ENCODE measurements at regions not wholly inside any gene's neighbourhood (a gene's known extent, or its start where the extent isn't known, plus 50 kb on each side); places are given as distances from the start of the nearest gene placed in this dataset.

- intact Hi-C loops (cut with micrococcal nuclease) = no loop called here
- Mint-ChIP-seq H3K4me1 (ENCODE audit: low read depth) (no peaks in the 10 kb centered on the region), H3K9me3 (no peaks in the 10 kb centered on the region), H3K27ac (no peak overlapping the region), H3K27me3 (ENCODE audit: low read depth) (peaks cover 5% of the 10 kb centered on the region), H3K36me3 (ENCODE audit: low read depth) (no peaks in the 10 kb centered on the region), H3K4me3 (ENCODE audit: low read depth) (no peak overlapping the region)
- DNase-seq (ENCODE audit: low spot score) = no peak
Measured at GRCh38 chr3:124101643-124102042, 109.7 kb upstream of the ROPN1 start.

GRCh38 chr3:124107104-124107890, 115.4 kb upstream of the ROPN1 start:
- Mint-ChIP-seq H3K4me1 (ENCODE audit: low read depth) (no peaks in the 10 kb centered on the region), H3K27me3 (ENCODE audit: low read depth) (peaks cover under 1% of the 10 kb centered on the region), H3K27ac (no peak overlapping the region), H3K9me3 (no peaks in the 10 kb centered on the region), H3K4me3 (ENCODE audit: low read depth) (no peak overlapping the region), H3K36me3 (ENCODE audit: low read depth) (no peaks in the 10 kb centered on the region)
- intact Hi-C loops (cut with micrococcal nuclease) = no loop called here
- no peak for DNase-seq (ENCODE audit: low spot score)

GRCh38 chr3:124108446-124108845, 116.5 kb upstream of the ROPN1 start:
- DNase-seq (ENCODE audit: low spot score) = no peak
- Mint-ChIP-seq H3K36me3 (ENCODE audit: low read depth) (no peaks in the 10 kb centered on the region), H3K4me3 (ENCODE audit: low read depth) (no peak overlapping the region), H3K9me3 (no peaks in the 10 kb centered on the region), H3K4me1 (ENCODE audit: low read depth) (no peaks in the 10 kb centered on the region), H3K27me3 (ENCODE audit: low read depth) (no peaks in the 10 kb centered on the region), H3K27ac (no peak overlapping the region)
- intact Hi-C loops (cut with micrococcal nuclease) = no loop called here

GRCh38 chr3:124113485-124113884, 121.6 kb upstream of the ROPN1 start:
- Mint-ChIP-seq H3K27ac (no peak overlapping the region), H3K36me3 (ENCODE audit: low read depth) (no peaks in the 10 kb centered on the region), H3K27me3 (ENCODE audit: low read depth) (no peaks in the 10 kb centered on the region), H3K4me1 (ENCODE audit: low read depth) (no peaks in the 10 kb centered on the region), H3K4me3 (ENCODE audit: low read depth) (no peak overlapping the region), H3K9me3 (no peaks in the 10 kb centered on the region)
- no peak for DNase-seq (ENCODE audit: low spot score)
- intact Hi-C loops (cut with micrococcal nuclease) = no loop called here

- intact Hi-C loops (cut with micrococcal nuclease) = no loop called here
- H3K27me3 Mint-ChIP-seq (ENCODE audit: low read depth) = no peaks in the 10 kb centered on the region
- H3K36me3 Mint-ChIP-seq (ENCODE audit: low read depth) = no peaks in the 10 kb centered on the region
- DNase-seq (ENCODE audit: low spot score) = no peak
- no peaks in the 10 kb centered on the region for H3K4me1 Mint-ChIP-seq (ENCODE audit: low read depth)
- H3K4me3 Mint-ChIP-seq (ENCODE audit: low read depth) = no peak overlapping the region
- H3K27ac Mint-ChIP-seq = no peak overlapping the region
- no peaks in the 10 kb centered on the region for H3K9me3 Mint-ChIP-seq
Measured at GRCh38 chr3:124115279-124115678, 123.4 kb upstream of the ROPN1 start.

GRCh38 chr3:124115956-124116355, 124.0 kb upstream of the ROPN1 start:
- intact Hi-C loops (cut with micrococcal nuclease) = no loop called here
- Mint-ChIP-seq H3K27me3 (ENCODE audit: low read depth) (no peaks in the 10 kb centered on the region), H3K27ac (no peak overlapping the region), H3K36me3 (ENCODE audit: low read depth) (no peaks in the 10 kb centered on the region), H3K9me3 (no peaks in the 10 kb centered on the region), H3K4me3 (ENCODE audit: low read depth) (no peak overlapping the region), H3K4me1 (ENCODE audit: low read depth) (no peaks in the 10 kb centered on the region)
- no peak for DNase-seq (ENCODE audit: low spot score)

- no peaks in the 10 kb centered on the region for H3K4me1 Mint-ChIP-seq (ENCODE audit: low read depth)
- no peaks in the 10 kb centered on the region for H3K36me3 Mint-ChIP-seq (ENCODE audit: low read depth)
- no peak overlapping the region for H3K4me3 Mint-ChIP-seq (ENCODE audit: low read depth)
- no peak overlapping the region for H3K27ac Mint-ChIP-seq
- intact Hi-C loops (cut with micrococcal nuclease) = no loop called here
- no peaks in the 10 kb centered on the region for H3K9me3 Mint-ChIP-seq
- no peak for DNase-seq (ENCODE audit: low spot score)
- no peaks in the 10 kb centered on the region for H3K27me3 Mint-ChIP-seq (ENCODE audit: low read depth)
Measured at GRCh38 chr3:124116906-124117305, 125.0 kb upstream of the ROPN1 start.

- Mint-ChIP-seq H3K27ac (no peak overlapping the region), H3K36me3 (ENCODE audit: low read depth) (no peaks in the 10 kb centered on the region), H3K4me1 (ENCODE audit: low read depth) (no peaks in the 10 kb centered on the region), H3K4me3 (ENCODE audit: low read depth) (no peak overlapping the region), H3K27me3 (ENCODE audit: low read depth) (no peaks in the 10 kb centered on the region), H3K9me3 (no peaks in the 10 kb centered on the region)
- DNase-seq (ENCODE audit: low spot score) = no peak
- intact Hi-C loops (cut with micrococcal nuclease) = no loop called here
Measured at GRCh38 chr3:124117486-124117885, 125.6 kb upstream of the ROPN1 start.

GRCh38 chr3:124118397-124118796, 126.5 kb upstream of the ROPN1 start:
- Mint-ChIP-seq H3K27me3 (ENCODE audit: low read depth) (no peaks in the 10 kb centered on the region), H3K27ac (no peak overlapping the region), H3K9me3 (no peaks in the 10 kb centered on the region), H3K4me1 (ENCODE audit: low read depth) (no peaks in the 10 kb centered on the region), H3K4me3 (ENCODE audit: low read depth) (no peak overlapping the region), H3K36me3 (ENCODE audit: low read depth) (no peaks in the 10 kb centered on the region)
- no peak for DNase-seq (ENCODE audit: low spot score)
- intact Hi-C loops (cut with micrococcal nuclease) = no loop called here

GRCh38 chr3:124119056-124119716, 127.3 kb upstream of the ROPN1 start:
- Mint-ChIP-seq H3K4me3 (ENCODE audit: low read depth) (no peak overlapping the region), H3K27me3 (ENCODE audit: low read depth) (no peaks in the 10 kb centered on the region), H3K27ac (no peak overlapping the region), H3K9me3 (no peaks in the 10 kb centered on the region), H3K4me1 (ENCODE audit: low read depth) (no peaks in the 10 kb centered on the region), H3K36me3 (ENCODE audit: low read depth) (no peaks in the 10 kb centered on the region)
- intact Hi-C loops (cut with micrococcal nuclease) = no loop called here
- DNase-seq (ENCODE audit: low spot score) = no peak

GRCh38 chr3:124121379-124122312, 129.7 kb upstream of the ROPN1 start:
- no peak for DNase-seq (ENCODE audit: low spot score)
- no peaks in the 10 kb centered on the region for H3K9me3 Mint-ChIP-seq
- H3K4me3 Mint-ChIP-seq (ENCODE audit: low read depth) = no peak overlapping the region
- H3K27ac Mint-ChIP-seq = no peak overlapping the region
- no peaks in the 10 kb centered on the region for H3K36me3 Mint-ChIP-seq (ENCODE audit: low read depth)
- no peaks in the 10 kb centered on the region for H3K4me1 Mint-ChIP-seq (ENCODE audit: low read depth)
- intact Hi-C loops (cut with micrococcal nuclease) = no loop called here
- H3K27me3 Mint-ChIP-seq (ENCODE audit: low read depth) = no peaks in the 10 kb centered on the region

GRCh38 chr3:124125315-124125714, 133.4 kb upstream of the ROPN1 start:
- H3K4me3 Mint-ChIP-seq (ENCODE audit: low read depth) = no peak overlapping the region
- H3K27me3 Mint-ChIP-seq (ENCODE audit: low read depth) = peaks cover 7% of the 10 kb centered on the region
- H3K4me1 Mint-ChIP-seq (ENCODE audit: low read depth) = no peaks in the 10 kb centered on the region
- intact Hi-C loops (cut with micrococcal nuclease) = no loop called here
- H3K27ac Mint-ChIP-seq = no peak overlapping the region
- DNase-seq (ENCODE audit: low spot score) = no peak
- no peaks in the 10 kb centered on the region for H3K36me3 Mint-ChIP-seq (ENCODE audit: low read depth)
- H3K9me3 Mint-ChIP-seq = no peaks in the 10 kb centered on the region

Measured in activated T-helper 2 cell treated with anti-CD3 and anti-CD28 coated beads, Interferon-gamma antibody, Interleukin-2, Interleukin-4, amounts not matched to agents 10 μg/mL and 5 μg/mL and 100 μg/mL, durations not matched to agents 14 hours and 24 hours and 36 hours (primary cell).